HPDE6-E6E7 (cell line): ENCODE measurements at regions not wholly inside any gene's neighbourhood (a gene's known extent, or its start where the extent isn't known, plus 50 kb on each side); places are given as distances from the start of the nearest gene placed in this dataset.

Experiments used
- DNase-seq: peaks from one replicate; pipeline ENCODE4 v3.0.0; 2011; ENCODE audit warnings: missing footprints; ENCODE audit errors: extremely low spot score

DNA sequence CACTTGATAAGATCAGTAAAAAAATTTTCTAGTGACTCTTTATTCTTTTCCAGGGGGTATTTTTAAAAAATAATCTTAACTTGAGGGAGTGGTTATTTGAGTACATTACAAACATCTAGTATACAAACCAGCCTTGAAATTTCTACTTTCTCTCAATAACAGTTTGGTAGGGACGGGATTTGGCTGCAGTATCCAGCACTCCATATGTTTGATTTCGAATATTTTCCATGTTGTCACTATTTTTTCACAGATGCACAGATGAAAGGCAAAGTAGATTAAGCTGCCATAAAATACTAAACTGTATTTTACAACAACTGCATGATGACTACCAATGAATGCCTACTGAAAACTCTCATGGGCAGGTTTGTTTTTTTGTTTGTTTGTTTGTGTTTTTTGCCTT, 225.0 kb downstream of the COX7B2 start:
- no peak for DNase-seq

DNA sequence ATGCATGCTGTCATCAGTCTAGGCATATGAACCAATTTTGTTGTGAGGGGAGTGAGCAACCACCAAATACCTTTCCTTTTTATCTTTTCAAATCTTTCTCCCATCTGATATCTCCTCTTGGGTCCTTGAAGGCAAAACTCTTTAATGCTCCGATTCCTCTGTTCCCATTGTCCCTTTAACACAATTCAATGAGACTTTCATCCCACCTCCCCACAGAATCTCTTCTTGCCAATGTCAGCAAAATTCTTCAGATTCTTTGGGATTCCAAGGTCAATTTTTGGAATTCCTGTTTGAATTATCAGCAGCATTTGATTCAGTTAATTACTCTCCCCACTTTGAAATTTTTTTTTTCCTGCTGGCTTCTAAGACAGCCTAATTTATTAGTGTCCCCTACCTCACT, 232.7 kb downstream of the COX7B2 start:
- no peak for DNase-seq

DNA sequence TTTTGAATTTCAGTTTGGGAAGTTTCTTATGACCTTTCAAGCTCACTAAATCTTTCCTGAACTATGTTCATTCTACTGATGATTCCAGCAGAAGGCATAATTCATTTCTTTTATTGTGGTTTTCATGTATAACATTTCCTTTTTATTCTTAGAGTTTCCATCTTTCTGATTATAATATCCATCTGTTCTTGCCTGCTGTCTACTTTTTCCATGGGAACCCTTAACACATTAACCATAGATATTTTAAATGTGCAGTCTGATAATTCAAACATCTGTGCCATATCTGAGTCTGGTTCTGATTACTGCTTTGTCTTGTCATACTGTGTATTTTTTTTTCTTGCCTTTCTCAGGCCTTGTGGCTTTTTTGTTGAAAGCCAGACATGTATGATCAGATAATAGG, 234.7 kb downstream of the COX7B2 start:
- no peak for DNase-seq

DNA sequence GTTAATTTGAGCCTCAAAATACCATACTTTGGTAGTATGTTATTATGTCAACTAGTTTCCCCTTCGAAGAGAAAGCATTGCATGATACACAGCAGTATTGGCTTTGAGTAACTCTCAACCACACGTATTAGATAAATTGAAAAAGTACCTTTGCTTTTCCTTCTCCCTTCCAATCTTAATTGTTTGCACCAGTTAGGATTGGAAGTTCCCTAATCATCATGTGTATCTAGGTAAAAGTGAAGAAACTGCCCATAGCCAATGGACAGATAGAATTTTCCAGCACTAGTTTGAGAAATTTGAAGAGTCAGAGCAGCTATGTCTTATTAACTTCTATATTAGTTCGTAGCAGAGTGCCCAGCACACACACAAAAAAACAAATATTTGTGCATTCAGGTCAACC, 241.3 kb downstream of the COX7B2 start:
- DNase-seq = no peak

DNA sequence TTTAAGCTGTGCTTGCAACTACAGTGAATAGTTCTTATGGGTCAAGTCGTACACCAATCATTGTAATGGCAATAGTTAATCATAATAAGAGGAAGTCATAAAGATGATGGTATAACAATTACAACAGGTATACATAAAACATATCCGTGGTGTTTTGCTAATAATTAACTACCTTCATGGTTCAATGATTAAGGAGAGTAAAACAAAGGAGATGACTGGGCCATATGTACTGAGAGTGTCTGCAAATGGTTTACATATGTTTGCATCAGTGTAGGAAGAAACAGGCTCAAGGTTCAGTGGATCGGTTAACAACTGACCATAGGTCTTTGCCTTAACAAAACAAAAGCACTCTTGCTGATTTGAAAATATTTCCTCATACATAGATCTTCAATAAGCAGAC, 253.0 kb downstream of the COX7B2 start:
- no peak for DNase-seq

DNA sequence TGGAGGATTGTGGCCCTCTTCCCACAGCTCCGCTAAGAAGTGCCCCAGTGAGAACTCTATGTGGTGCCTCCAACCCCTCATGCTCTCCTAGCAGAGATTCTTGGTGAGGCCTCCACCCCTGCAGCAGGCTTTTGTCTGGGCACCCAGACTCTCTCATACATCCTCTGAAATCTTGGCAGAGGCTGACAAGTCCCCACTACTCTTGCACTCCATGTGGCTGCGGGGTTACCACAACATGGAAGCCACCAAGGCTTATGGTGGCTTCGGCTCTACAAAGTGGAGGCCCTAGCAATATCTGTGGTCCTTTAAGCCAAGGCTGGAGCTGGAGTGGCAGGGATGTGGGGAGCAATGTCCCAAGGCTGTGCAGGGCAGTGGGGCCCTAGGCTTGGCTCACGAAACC, 255.2 kb downstream of the COX7B2 start:
- no peak for DNase-seq

DNA sequence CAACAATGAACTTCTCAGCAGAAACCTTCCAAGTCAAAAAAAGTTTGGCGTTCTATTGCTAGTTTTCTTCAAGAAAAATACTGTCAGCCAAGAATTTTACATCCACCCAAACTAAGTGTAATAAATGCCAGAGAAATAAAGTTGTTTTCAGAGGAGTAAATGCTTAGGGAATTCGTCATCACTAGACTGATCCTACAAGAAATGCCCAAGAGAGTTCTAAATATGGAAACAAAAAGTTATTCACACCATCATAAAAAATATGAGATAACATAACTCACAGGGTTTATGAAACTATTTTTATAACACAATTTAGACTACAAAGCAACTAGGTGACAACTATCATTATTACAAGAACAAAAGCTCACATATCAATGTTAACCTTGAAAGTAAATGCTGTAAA, 259.5 kb upstream of the GABRA2 start:
- DNase-seq = no peak

DNA sequence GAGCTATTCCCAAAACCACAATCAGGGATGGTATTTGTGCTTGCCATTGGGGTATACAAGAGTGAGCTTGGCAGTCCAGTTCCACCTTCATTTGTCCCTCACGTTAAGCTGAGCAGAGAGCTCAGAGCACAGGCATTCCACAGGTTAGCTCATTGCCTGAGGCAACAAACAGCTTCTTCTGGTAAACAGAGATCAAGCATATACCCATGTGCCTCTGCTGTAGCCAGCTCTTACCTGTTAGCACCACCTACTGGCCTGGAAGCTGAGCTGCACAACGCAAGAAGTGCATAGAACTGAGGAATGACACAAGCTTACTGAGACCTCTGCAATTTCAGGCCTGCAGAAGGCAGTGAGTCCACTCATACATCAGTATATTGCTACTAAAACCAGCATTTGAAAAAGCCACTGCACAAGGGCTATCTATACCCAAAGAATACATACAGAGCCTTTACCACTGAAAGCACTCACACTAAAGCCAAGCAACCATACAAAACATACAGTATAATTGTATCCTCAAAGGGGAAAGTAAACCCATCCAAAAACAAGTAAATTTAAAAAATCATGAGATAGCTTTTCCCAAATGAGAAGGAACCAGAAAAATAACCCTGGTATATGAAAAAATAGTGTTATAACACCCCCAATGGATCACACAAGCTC, 258.3 kb upstream of the GABRA2 start:
- peak; percentile 6 for DNase-seq

DNA sequence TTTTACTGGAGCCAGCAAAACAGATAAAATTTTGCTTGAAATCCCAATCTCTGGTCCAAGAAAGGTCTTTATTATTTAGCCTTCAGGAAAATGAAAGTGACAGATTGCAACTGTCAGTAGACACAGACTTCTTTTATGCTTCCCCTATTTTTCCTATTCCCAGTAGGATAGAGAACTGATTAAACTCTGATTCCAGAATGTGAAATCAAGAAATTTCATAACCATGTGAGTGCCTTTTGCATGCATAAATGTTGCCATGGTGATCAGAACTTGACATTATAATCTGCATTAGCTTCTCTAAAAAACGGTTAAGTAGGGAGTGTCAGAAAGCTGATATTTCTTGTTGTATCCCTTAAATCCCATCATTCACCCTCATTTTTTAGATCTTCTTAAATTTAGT, 255.2 kb upstream of the GABRA2 start:
- DNase-seq = no peak
